IMR-90 (cell line): ENCODE measurements at regions not wholly inside any gene's neighbourhood (a gene's known extent, or its start where the extent isn't known, plus 50 kb on each side); places are given as distances from the start of the nearest gene placed in this dataset.

Source experiments
- ATAC-seq: fragments of 200-7000 bp; cut with Tn5 transposase; 2 replicates; pipeline ENCODE4 v1.9.1; 2020; ENCODE audit warnings: low read depth, mild to moderate bottlenecking, moderate library complexity
- BruUV-seq: library from RNA; stranded (reverse); fragments of 400-500 nt; replicated peaks from 2 replicates; lab custom pipeline; 2021; lab: Mats Ljungman, UMichigan
- CTCF ChIA-PET: fragments of 300-600 bp; formaldehyde crosslinking; extraction: SDS; loops from one replicate; lab custom pipeline; 2021; ENCODE audit warnings: antibody characterized with exemption; lab: Yijun Ruan, JAX
- POLR2A ChIA-PET: fragments of 300-600 bp; sonication (Branson Sonifier 250); formaldehyde crosslinking; loops from one replicate; lab custom pipeline; 2022; ENCODE audit warnings: antibody characterized with exemption; ENCODE audit not compliant: unreplicated experiment; lab: Charles Lee
- DNase-seq: peaks from one replicate; pipeline ENCODE4 v3.0.0; 2013
- H2AFZ ChIP-seq: replicated peaks from 2 replicates; pipeline ENCODE3; 2013; ENCODE audit warnings: low read length, mild to moderate bottlenecking; ENCODE audit not compliant: poor library complexity
- H2AK5ac ChIP-seq: 2 replicates; pipeline ENCODE4 v1.6.1; 2013; ENCODE audit warnings: low read depth, low read length, inconsistent platforms
- H2AK9ac ChIP-seq: replicated peaks from 2 replicates; pipeline ENCODE3; 2013; ENCODE audit warnings: mild to moderate bottlenecking, low read depth, low read length, moderate library complexity; ENCODE audit not compliant: poor library complexity
- H2BK120ac ChIP-seq: 2 replicates; pipeline ENCODE4 v1.6.1; 2013; ENCODE audit warnings: low read depth, low read length, inconsistent platforms
- H2BK15ac ChIP-seq: 3 replicates; pipeline ENCODE4 v1.6.1; 2013; ENCODE audit warnings: low read depth, low read length, inconsistent platforms
- H2BK20ac ChIP-seq: 2 replicates; pipeline ENCODE4 v1.6.1; 2013; ENCODE audit warnings: low read depth, mild to moderate bottlenecking, inconsistent platforms, low read length, moderate library complexity
- H2BK5ac ChIP-seq: 2 replicates; pipeline ENCODE4 v1.6.1; 2013; ENCODE audit warnings: mild to moderate bottlenecking, low read depth, low read length, inconsistent platforms; ENCODE audit not compliant: poor library complexity, severe bottlenecking
- H3K14ac ChIP-seq: replicated peaks from 2 replicates; pipeline ENCODE4 v1.6.1; 2013; ENCODE audit warnings: low read depth, low read length, inconsistent platforms
- H3K18ac ChIP-seq: 2 replicates; pipeline ENCODE4 v1.6.1; 2013; ENCODE audit warnings: low read depth, low read length, control low read depth
- H3K23ac ChIP-seq: 2 replicates; pipeline ENCODE4 v1.6.1; 2013; ENCODE audit warnings: low read depth, low read length, inconsistent platforms
- H3K27ac ChIP-seq: 2 replicates; pipeline ENCODE4 v1.5.1; 2013; ENCODE audit warnings: mild to moderate bottlenecking, control low read depth, low read length; ENCODE audit not compliant: insufficient read depth
- H3K27me3 ChIP-seq: 2 replicates; pipeline ENCODE4 v1.6.1; 2013; ENCODE audit warnings: low read length; ENCODE audit not compliant: control insufficient read depth, insufficient read depth
- H3K36me3 ChIP-seq: 2 replicates; pipeline ENCODE4 v1.6.1; 2013; ENCODE audit warnings: low read length, mixed read lengths; ENCODE audit not compliant: control insufficient read depth, insufficient read depth
- H3K4ac ChIP-seq: 2 replicates; pipeline ENCODE4 v1.6.1; 2013; ENCODE audit warnings: low read depth, low read length, inconsistent platforms
- H3K4me1 ChIP-seq: 2 replicates; pipeline ENCODE4 v1.6.1; 2013; ENCODE audit warnings: low read length, mixed read lengths; ENCODE audit not compliant: control insufficient read depth, insufficient read depth
- H3K4me2 ChIP-seq: 2 replicates; pipeline ENCODE4 v1.6.1; 2013; ENCODE audit warnings: low read depth, mild to moderate bottlenecking, control low read depth, low read length, moderate library complexity
- H3K4me3 ChIP-seq: 2 replicates; pipeline ENCODE4 v1.5.1; 2013; ENCODE audit warnings: low read depth, mild to moderate bottlenecking, control low read depth, low read length, moderate library complexity; ENCODE audit not compliant: insufficient read depth
- H3K56ac ChIP-seq: 2 replicates; pipeline ENCODE4 v1.6.1; 2013; ENCODE audit warnings: low read length, inconsistent platforms; ENCODE audit not compliant: insufficient read depth; ENCODE audit errors: extremely low read depth
- H3K79me1 ChIP-seq, 2 experiments: 2 replicates each; pipeline ENCODE4 v1.6.1; 2013; ENCODE audit warnings: low read length in 2 of 2, inconsistent platforms in 1 of 2, low read depth in 1 of 2
- H3K9ac ChIP-seq: 2 replicates; pipeline ENCODE4 v1.6.1; 2013; ENCODE audit warnings: low read depth, low read length, control low read depth
- H3K9me1 ChIP-seq: 2 replicates; pipeline ENCODE4 v1.6.1; 2013; ENCODE audit warnings: low read length, inconsistent platforms; ENCODE audit not compliant: insufficient read depth
- H3K9me3 ChIP-seq: 2 replicates; pipeline ENCODE4 v1.6.1; 2013; ENCODE audit warnings: low read length; ENCODE audit not compliant: control insufficient read depth, insufficient read depth
- H4K20me1 ChIP-seq: 2 replicates; pipeline ENCODE4 v1.6.1; 2013; ENCODE audit warnings: low read length, inconsistent platforms; ENCODE audit not compliant: insufficient read depth
- H4K5ac ChIP-seq: 2 replicates; pipeline ENCODE4 v1.6.1; 2013; ENCODE audit warnings: mild to moderate bottlenecking, low read depth, low read length, control low read depth
- H4K8ac ChIP-seq, 2 experiments: 2 replicates each; pipeline ENCODE4 v1.6.1; 2013; ENCODE audit warnings: low read depth in 2 of 2, low read length in 2 of 2, control low read depth in 1 of 2, inconsistent platforms in 1 of 2
- H4K91ac ChIP-seq: 2 replicates; pipeline ENCODE4 v1.6.1; 2013; ENCODE audit warnings: low read depth, low read length, inconsistent platforms; ENCODE audit not compliant: insufficient read depth
- CHD1 ChIP-seq: IDR thresholded peaks from 2 replicates; pipeline ENCODE4 v1.6.1; 2012; ENCODE audit warnings: low read depth, low read length, improper control_type of control experiment
- FOS ChIP-seq: fragments of 150-350 bp; IDR thresholded peaks from 2 replicates; pipeline ENCODE4 v1.6.1; 2016; ENCODE audit warnings: low read depth, low read length
- MAFK ChIP-seq: IDR thresholded peaks from 2 replicates; pipeline ENCODE4 v1.6.1; 2012; ENCODE audit warnings: low read depth, low read length, improper control_type of control experiment
- MXI1 ChIP-seq: IDR thresholded peaks from 2 replicates; pipeline ENCODE4 v1.6.1; 2012; ENCODE audit warnings: low read depth, mild to moderate bottlenecking, low read length, moderate library complexity, borderline replicate concordance
- NFE2L2 ChIP-seq: fragments of 150-350 bp; IDR thresholded peaks from 2 replicates; pipeline ENCODE4 v1.6.1; 2016; ENCODE audit warnings: low read depth, mild to moderate bottlenecking, low read length
- RAD21 ChIP-seq: IDR thresholded peaks from 2 replicates; pipeline ENCODE4 v1.6.1; 2012; ENCODE audit warnings: low read length, improper control_type of control experiment
- SMC3 ChIP-seq: fragments of 150-350 bp; IDR thresholded peaks from 2 replicates; pipeline ENCODE4 v1.6.1; 2016; ENCODE audit warnings: low read depth, mild to moderate bottlenecking, antibody characterized with exemption, low read length, moderate library complexity
- WGBS, 2 experiments: methylation state at CpG; one replicate each; pipeline versions ENCODE4 v1.1.5 to v1.1.7; 2013; ENCODE audit warnings: missing lambda C conversion rate in 2 of 2; ENCODE audit not compliant: insufficient read length in 1 of 2; ENCODE audit errors: extremely low coverage in 2 of 2; 5-methylcytosine and 5-hydroxymethylcytosine counted together
- dilution Hi-C: fragments of 300-500 bp; cut with HindIII; formaldehyde crosslinking; loops from one replicate; pipeline ENCODE4 v1.14.3; 2018; ENCODE audit warnings: low sequenced_read_pairs; ENCODE audit not compliant: unreplicated experiment
- in situ Hi-C: fragments of 300-500 bp; cut with MboI; formaldehyde crosslinking; loops from 3 replicates; pipeline ENCODE4 v1.14.3; 2019; ENCODE audit warnings: low sequenced_read_pairs, inconsistent platforms, mixed read lengths
- intact Hi-C: fragments of 100-400 bp; cut with micrococcal nuclease; formaldehyde crosslinking; loops from 2 replicates; pipeline ENCODE4 v1.10.0; 2022
- TF ChIP-seq, protein P1 (sequence below): conservative IDR thresholded peaks from 2 replicates; pipeline ENCODE4 v1.5.1; 2012; ENCODE audit warnings: mild to moderate bottlenecking, low read depth, low read length, improper control_type of control experiment
- TF ChIP-seq, protein P2 (sequence below): fragments of 150-350 bp; IDR thresholded peaks from 2 replicates; pipeline ENCODE4 v1.6.1; 2017; ENCODE audit warnings: mild to moderate bottlenecking, antibody characterized with exemption, low read length, low read depth

GRCh38 chr5:3024126-3024525, 272.6 kb upstream of the IRX2 start:
- no peaks in the 10 kb centered on the region for H4K20me1 ChIP-seq
- H3K18ac ChIP-seq = no peak overlapping the region
- no peak overlapping the region for H2AK9ac ChIP-seq
- DNase-seq = no peak
- no peak overlapping the region for H3K9ac ChIP-seq
- no peak for ATAC-seq
- no peaks in the 10 kb centered on the region for H3K9me1 ChIP-seq
- no peak overlapping the region for H2BK20ac ChIP-seq
- H3K79me1 ChIP-seq = no peaks in the 10 kb centered on the region
- 38% methylated on average over 7 of the region's 9 CpGs; no CpG with 5 or more reads in 1 of the 2 experiments for WGBS, 2 experiments
- no peak overlapping the region for H4K5ac ChIP-seq
- CTCF ChIA-PET = interaction anchor here (0.7 kb wide), 1 partner anchor 593 kb away, joined by 3 read pairs; no protein-coding TSS in a partner anchor
- no peak overlapping the region for H4K8ac ChIP-seq
- H3K56ac ChIP-seq = no peak overlapping the region
- no peaks in the 10 kb centered on the region for H3K36me3 ChIP-seq
- no peak overlapping the region for H3K4me3 ChIP-seq
- no peak overlapping the region for H2AFZ ChIP-seq
- in situ Hi-C loops (no loop called here), dilution Hi-C loops (no loop called here), intact Hi-C loops (no loop called here)
- H3K4ac ChIP-seq = no peak overlapping the region
- H3K27ac ChIP-seq = no peak overlapping the region
- H3K27me3 ChIP-seq = no peaks in the 10 kb centered on the region
- H3K4me1 ChIP-seq = no peaks in the 10 kb centered on the region
- H3K9me3 ChIP-seq = peaks cover 26% of the 10 kb centered on the region; the same call in 1 of the 2 replicates
- POLR2A ChIA-PET = no interaction called here
- H4K91ac ChIP-seq = no peak overlapping the region
- no peak overlapping the region for H2BK120ac ChIP-seq
- no peak overlapping the region for H2BK15ac ChIP-seq
- no peak overlapping the region for H3K14ac ChIP-seq
- TF ChIP-seq, protein P1, sequence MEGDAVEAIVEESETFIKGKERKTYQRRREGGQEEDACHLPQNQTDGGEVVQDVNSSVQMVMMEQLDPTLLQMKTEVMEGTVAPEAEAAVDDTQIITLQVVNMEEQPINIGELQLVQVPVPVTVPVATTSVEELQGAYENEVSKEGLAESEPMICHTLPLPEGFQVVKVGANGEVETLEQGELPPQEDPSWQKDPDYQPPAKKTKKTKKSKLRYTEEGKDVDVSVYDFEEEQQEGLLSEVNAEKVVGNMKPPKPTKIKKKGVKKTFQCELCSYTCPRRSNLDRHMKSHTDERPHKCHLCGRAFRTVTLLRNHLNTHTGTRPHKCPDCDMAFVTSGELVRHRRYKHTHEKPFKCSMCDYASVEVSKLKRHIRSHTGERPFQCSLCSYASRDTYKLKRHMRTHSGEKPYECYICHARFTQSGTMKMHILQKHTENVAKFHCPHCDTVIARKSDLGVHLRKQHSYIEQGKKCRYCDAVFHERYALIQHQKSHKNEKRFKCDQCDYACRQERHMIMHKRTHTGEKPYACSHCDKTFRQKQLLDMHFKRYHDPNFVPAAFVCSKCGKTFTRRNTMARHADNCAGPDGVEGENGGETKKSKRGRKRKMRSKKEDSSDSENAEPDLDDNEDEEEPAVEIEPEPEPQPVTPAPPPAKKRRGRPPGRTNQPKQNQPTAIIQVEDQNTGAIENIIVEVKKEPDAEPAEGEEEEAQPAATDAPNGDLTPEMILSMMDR = no peak
- TF ChIP-seq NFE2L2 (no peak), CHD1 (no peak), RAD21 (no peak), FOS (no peak), SMC3 (no peak), MXI1 (no peak), MAFK (no peak)
- TF ChIP-seq, protein P2, sequence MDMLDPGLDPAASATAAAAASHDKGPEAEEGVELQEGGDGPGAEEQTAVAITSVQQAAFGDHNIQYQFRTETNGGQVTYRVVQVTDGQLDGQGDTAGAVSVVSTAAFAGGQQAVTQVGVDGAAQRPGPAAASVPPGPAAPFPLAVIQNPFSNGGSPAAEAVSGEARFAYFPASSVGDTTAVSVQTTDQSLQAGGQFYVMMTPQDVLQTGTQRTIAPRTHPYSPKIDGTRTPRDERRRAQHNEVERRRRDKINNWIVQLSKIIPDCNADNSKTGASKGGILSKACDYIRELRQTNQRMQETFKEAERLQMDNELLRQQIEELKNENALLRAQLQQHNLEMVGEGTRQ = no peak
- H3K23ac ChIP-seq = no peak overlapping the region
- no peak overlapping the region for H3K4me2 ChIP-seq
- BruUV-seq = no TSS peak
- no peak overlapping the region for H2BK5ac ChIP-seq
- no peak overlapping the region for H2AK5ac ChIP-seq
